KMS-11 (cell line): ENCODE measurements at regions not wholly inside any gene's neighbourhood (a gene's known extent, or its start where the extent isn't known, plus 50 kb on each side); places are given as distances from the start of the nearest gene placed in this dataset.

Source experiments
- H2AFZ ChIP-seq: fragments of 200-600 bp; sonication (generic); 2 replicates; pipeline ENCODE4 v1.6.1; 2016; ENCODE audit warnings: antibody characterized with exemption, mixed run types, low read depth
- H3K27ac ChIP-seq: fragments of 200-600 bp; sonication (generic); 2 replicates; pipeline ENCODE4 v1.6.1; 2016; ENCODE audit warnings: mild to moderate bottlenecking, mixed run types
- H3K27me3 ChIP-seq: fragments of 200-600 bp; sonication (generic); 2 replicates; pipeline ENCODE4 v1.6.1; 2017; ENCODE audit warnings: mild to moderate bottlenecking, low read depth, mixed run types, moderate library complexity; ENCODE audit not compliant: insufficient read depth
- H3K36me3 ChIP-seq: fragments of 200-600 bp; sonication (generic); 2 replicates; pipeline ENCODE4 v1.6.1; 2017; ENCODE audit warnings: mild to moderate bottlenecking, mixed run types; ENCODE audit not compliant: insufficient read depth
- H3K4me1 ChIP-seq: fragments of 200-600 bp; sonication (generic); 2 replicates; pipeline ENCODE4 v1.6.1; 2016; ENCODE audit warnings: mild to moderate bottlenecking, low read depth, mixed run types; ENCODE audit not compliant: poor library complexity, severe bottlenecking
- H3K4me2 ChIP-seq: fragments of 200-600 bp; sonication (generic); 2 replicates; pipeline ENCODE4 v1.7.0; 2016; ENCODE audit warnings: mild to moderate bottlenecking, mixed run types
- H3K4me3 ChIP-seq: fragments of 200-600 bp; sonication (generic); IDR thresholded peaks from 2 replicates; pipeline ENCODE4 v1.6.1; 2017; ENCODE audit warnings: low read depth, low read length, mixed read lengths; ENCODE audit not compliant: insufficient read depth
- H3K79me2 ChIP-seq: fragments of 200-600 bp; sonication (generic); 2 replicates; pipeline ENCODE4 v1.6.1; 2016; ENCODE audit warnings: low read depth, mixed run types; ENCODE audit not compliant: insufficient read depth
- H3K9ac ChIP-seq: fragments of 200-600 bp; sonication (generic); 2 replicates; pipeline ENCODE4 v1.6.1; 2016; ENCODE audit warnings: mild to moderate bottlenecking, mixed run types
- H4K20me1 ChIP-seq: fragments of 200-600 bp; sonication (generic); 2 replicates; pipeline ENCODE4 v1.6.1; 2016; ENCODE audit warnings: mild to moderate bottlenecking, mixed run types; ENCODE audit not compliant: insufficient read depth
- CTCF ChIP-seq: fragments of 200-600 bp; sonication (generic); conservative IDR thresholded peaks from 2 replicates; pipeline ENCODE4 v1.6.1; 2017; ENCODE audit warnings: low read depth, mild to moderate bottlenecking, antibody characterized with exemption, low read length, moderate library complexity, mixed read lengths

DNA sequence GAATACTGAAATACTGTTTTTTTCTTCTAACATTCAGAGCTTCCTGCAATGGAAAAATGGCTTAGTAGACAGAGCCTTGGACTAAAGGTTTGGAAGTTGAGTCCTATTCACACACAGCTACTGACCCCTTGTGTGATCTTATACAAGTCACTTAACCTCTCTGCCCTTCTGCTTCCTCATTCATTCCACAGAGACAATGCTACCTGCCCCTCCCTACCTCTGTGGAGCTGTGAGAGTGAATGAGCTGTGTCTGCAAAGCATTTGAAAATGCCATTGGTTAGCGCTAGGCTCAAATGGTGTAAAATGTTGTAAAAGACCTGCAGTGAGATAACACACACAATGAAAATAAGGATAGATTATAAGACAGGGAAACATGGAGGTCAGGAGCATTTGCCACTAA lies 214.4 kb downstream of the BARHL2 start:
- Histone ChIP-seq H3K27me3 (no peaks in the 10 kb centered on the region), H3K79me2 (no peaks in the 10 kb centered on the region), H3K4me2 (no peak overlapping the region), H3K9ac (no peak overlapping the region), H3K4me3 (no peak overlapping the region), H3K4me1 (no peaks in the 10 kb centered on the region), H4K20me1 (no peaks in the 10 kb centered on the region), H2AFZ (no peak overlapping the region), H3K27ac (no peak overlapping the region), H3K36me3 (no peaks in the 10 kb centered on the region)
- TF ChIP-seq CTCF = no peak

DNA sequence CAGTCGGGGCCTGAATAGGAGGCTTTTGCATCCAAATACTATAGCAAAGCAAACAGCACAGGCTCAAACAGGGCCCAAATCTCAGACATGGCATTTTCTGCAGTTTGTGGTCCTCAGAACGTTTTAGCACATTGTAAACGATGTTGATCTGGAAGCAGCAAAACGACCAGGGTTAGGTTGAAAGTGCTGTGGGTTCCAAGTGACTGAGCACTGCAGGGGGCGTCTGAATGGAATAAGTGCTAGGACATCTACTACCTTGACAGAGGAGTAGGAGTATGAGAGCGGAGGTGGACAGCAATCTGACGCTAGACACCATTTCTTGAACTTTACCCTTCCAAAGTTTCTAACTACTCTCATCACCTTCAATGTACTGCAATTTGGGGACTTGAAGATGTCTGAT lies 214.9 kb downstream of the BARHL2 start:
- no peak overlapping the region for H3K27ac ChIP-seq
- H3K79me2 ChIP-seq = no peaks in the 10 kb centered on the region

DNA sequence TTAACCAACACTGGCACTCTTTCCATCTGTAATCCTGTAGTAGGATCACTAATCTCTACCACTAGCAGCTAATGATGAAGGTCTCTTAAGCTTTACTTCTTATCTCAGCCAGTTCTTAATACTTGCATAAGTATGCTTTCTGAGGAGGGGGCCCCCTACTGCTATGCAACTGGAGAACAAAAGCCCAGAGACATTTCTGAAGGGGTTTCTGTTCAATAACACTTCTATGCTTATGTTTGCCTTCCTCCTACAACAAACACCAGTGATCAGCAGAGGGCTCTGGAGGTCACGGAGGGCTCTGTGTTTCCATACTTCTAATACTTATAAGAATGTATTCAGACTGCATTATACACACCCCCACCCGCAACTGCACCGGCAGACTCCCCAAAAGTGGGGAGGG lies 215.8 kb downstream of the BARHL2 start:
- Histone ChIP-seq H4K20me1 (no peaks in the 10 kb centered on the region), H3K27me3 (no peaks in the 10 kb centered on the region), H3K4me3 (no peak overlapping the region), H3K9ac (no peak overlapping the region), H3K79me2 (no peaks in the 10 kb centered on the region), H3K36me3 (no peaks in the 10 kb centered on the region), H3K4me1 (no peaks in the 10 kb centered on the region), H3K4me2 (no peak overlapping the region), H2AFZ (no peak overlapping the region), H3K27ac (no peak overlapping the region)
- no peak for TF ChIP-seq CTCF

More for the DNA sequence above, 214.9 kb downstream of the BARHL2 start:
- Histone ChIP-seq H4K20me1 (no peaks in the 10 kb centered on the region), H3K9ac (no peak overlapping the region), H3K4me3 (no peak overlapping the region), H2AFZ (no peak overlapping the region), H3K4me2 (no peak overlapping the region), H3K4me1 (no peaks in the 10 kb centered on the region), H3K27me3 (no peaks in the 10 kb centered on the region), H3K36me3 (no peaks in the 10 kb centered on the region)
- no peak for TF ChIP-seq CTCF

GRCh38 chr1:90494748-90495282 lies 222.3 kb downstream of the BARHL2 start:
- Histone ChIP-seq H4K20me1 (no peaks in the 10 kb centered on the region), H3K4me1 (no peaks in the 10 kb centered on the region), H3K4me3 (no peak overlapping the region), H2AFZ (no peak overlapping the region), H3K27me3 (no peaks in the 10 kb centered on the region), H3K36me3 (no peaks in the 10 kb centered on the region), H3K9ac (no peak overlapping the region), H3K4me2 (no peak overlapping the region), H3K79me2 (no peaks in the 10 kb centered on the region), H3K27ac (no peak overlapping the region)
- TF ChIP-seq CTCF = no peak
